IMR-90 (cell line): ENCODE measurements at regions not wholly inside any gene's neighbourhood (a gene's known extent, or its start where the extent isn't known, plus 50 kb on each side); places are given as distances from the start of the nearest gene placed in this dataset.

Experiments
- ATAC-seq: fragments of 200-7000 bp; cut with Tn5 transposase; 2 replicates; pipeline ENCODE4 v1.9.1; 2020; ENCODE audit warnings: low read depth, mild to moderate bottlenecking, moderate library complexity
- BruUV-seq: library from RNA; stranded (reverse); fragments of 400-500 nt; replicated peaks from 2 replicates; lab custom pipeline; 2021; lab: Mats Ljungman, UMichigan
- CTCF ChIA-PET: fragments of 300-600 bp; formaldehyde crosslinking; extraction: SDS; loops from one replicate; lab custom pipeline; 2021; ENCODE audit warnings: antibody characterized with exemption; lab: Yijun Ruan, JAX
- POLR2A ChIA-PET: fragments of 300-600 bp; sonication (Branson Sonifier 250); formaldehyde crosslinking; loops from one replicate; lab custom pipeline; 2022; ENCODE audit warnings: antibody characterized with exemption; ENCODE audit not compliant: unreplicated experiment; lab: Charles Lee
- DNase-seq: peaks from one replicate; pipeline ENCODE4 v3.0.0; 2013
- H2AFZ ChIP-seq: replicated peaks from 2 replicates; pipeline ENCODE3; 2013; ENCODE audit warnings: low read length, mild to moderate bottlenecking; ENCODE audit not compliant: poor library complexity
- H2AK5ac ChIP-seq: 2 replicates; pipeline ENCODE4 v1.6.1; 2013; ENCODE audit warnings: low read depth, low read length, inconsistent platforms
- H2AK9ac ChIP-seq: replicated peaks from 2 replicates; pipeline ENCODE3; 2013; ENCODE audit warnings: mild to moderate bottlenecking, low read depth, low read length, moderate library complexity; ENCODE audit not compliant: poor library complexity
- H2BK120ac ChIP-seq: 2 replicates; pipeline ENCODE4 v1.6.1; 2013; ENCODE audit warnings: low read depth, low read length, inconsistent platforms
- H2BK15ac ChIP-seq: 3 replicates; pipeline ENCODE4 v1.6.1; 2013; ENCODE audit warnings: low read depth, low read length, inconsistent platforms
- H2BK20ac ChIP-seq: 2 replicates; pipeline ENCODE4 v1.6.1; 2013; ENCODE audit warnings: low read depth, mild to moderate bottlenecking, inconsistent platforms, low read length, moderate library complexity
- H2BK5ac ChIP-seq: 2 replicates; pipeline ENCODE4 v1.6.1; 2013; ENCODE audit warnings: mild to moderate bottlenecking, low read depth, low read length, inconsistent platforms; ENCODE audit not compliant: poor library complexity, severe bottlenecking
- H3K14ac ChIP-seq: replicated peaks from 2 replicates; pipeline ENCODE4 v1.6.1; 2013; ENCODE audit warnings: low read depth, low read length, inconsistent platforms
- H3K18ac ChIP-seq: 2 replicates; pipeline ENCODE4 v1.6.1; 2013; ENCODE audit warnings: low read depth, low read length, control low read depth
- H3K23ac ChIP-seq: 2 replicates; pipeline ENCODE4 v1.6.1; 2013; ENCODE audit warnings: low read depth, low read length, inconsistent platforms
- H3K27ac ChIP-seq: 2 replicates; pipeline ENCODE4 v1.5.1; 2013; ENCODE audit warnings: mild to moderate bottlenecking, control low read depth, low read length; ENCODE audit not compliant: insufficient read depth
- H3K27me3 ChIP-seq: 2 replicates; pipeline ENCODE4 v1.6.1; 2013; ENCODE audit warnings: low read length; ENCODE audit not compliant: control insufficient read depth, insufficient read depth
- H3K36me3 ChIP-seq: 2 replicates; pipeline ENCODE4 v1.6.1; 2013; ENCODE audit warnings: low read length, mixed read lengths; ENCODE audit not compliant: control insufficient read depth, insufficient read depth
- H3K4ac ChIP-seq: 2 replicates; pipeline ENCODE4 v1.6.1; 2013; ENCODE audit warnings: low read depth, low read length, inconsistent platforms
- H3K4me1 ChIP-seq: 2 replicates; pipeline ENCODE4 v1.6.1; 2013; ENCODE audit warnings: low read length, mixed read lengths; ENCODE audit not compliant: control insufficient read depth, insufficient read depth
- H3K4me2 ChIP-seq: 2 replicates; pipeline ENCODE4 v1.6.1; 2013; ENCODE audit warnings: low read depth, mild to moderate bottlenecking, control low read depth, low read length, moderate library complexity
- H3K4me3 ChIP-seq: 2 replicates; pipeline ENCODE4 v1.5.1; 2013; ENCODE audit warnings: low read depth, mild to moderate bottlenecking, control low read depth, low read length, moderate library complexity; ENCODE audit not compliant: insufficient read depth
- H3K56ac ChIP-seq: 2 replicates; pipeline ENCODE4 v1.6.1; 2013; ENCODE audit warnings: low read length, inconsistent platforms; ENCODE audit not compliant: insufficient read depth; ENCODE audit errors: extremely low read depth
- H3K79me1 ChIP-seq, 2 experiments: 2 replicates each; pipeline ENCODE4 v1.6.1; 2013; ENCODE audit warnings: low read length in 2 of 2, inconsistent platforms in 1 of 2, low read depth in 1 of 2
- H3K9ac ChIP-seq: 2 replicates; pipeline ENCODE4 v1.6.1; 2013; ENCODE audit warnings: low read depth, low read length, control low read depth
- H3K9me1 ChIP-seq: 2 replicates; pipeline ENCODE4 v1.6.1; 2013; ENCODE audit warnings: low read length, inconsistent platforms; ENCODE audit not compliant: insufficient read depth
- H3K9me3 ChIP-seq: 2 replicates; pipeline ENCODE4 v1.6.1; 2013; ENCODE audit warnings: low read length; ENCODE audit not compliant: control insufficient read depth, insufficient read depth
- H4K20me1 ChIP-seq: 2 replicates; pipeline ENCODE4 v1.6.1; 2013; ENCODE audit warnings: low read length, inconsistent platforms; ENCODE audit not compliant: insufficient read depth
- H4K5ac ChIP-seq: 2 replicates; pipeline ENCODE4 v1.6.1; 2013; ENCODE audit warnings: mild to moderate bottlenecking, low read depth, low read length, control low read depth
- H4K8ac ChIP-seq, 2 experiments: 2 replicates each; pipeline ENCODE4 v1.6.1; 2013; ENCODE audit warnings: low read depth in 2 of 2, low read length in 2 of 2, control low read depth in 1 of 2, inconsistent platforms in 1 of 2
- H4K91ac ChIP-seq: 2 replicates; pipeline ENCODE4 v1.6.1; 2013; ENCODE audit warnings: low read depth, low read length, inconsistent platforms; ENCODE audit not compliant: insufficient read depth
- BHLHE40 ChIP-seq: fragments of 150-350 bp; IDR thresholded peaks from 2 replicates; pipeline ENCODE4 v1.6.1; 2016; ENCODE audit warnings: mild to moderate bottlenecking, low read depth, low read length
- CHD1 ChIP-seq: IDR thresholded peaks from 2 replicates; pipeline ENCODE4 v1.6.1; 2012; ENCODE audit warnings: low read depth, low read length, improper control_type of control experiment
- CTCF ChIP-seq: conservative IDR thresholded peaks from 2 replicates; pipeline ENCODE4 v1.5.1; 2012; ENCODE audit warnings: mild to moderate bottlenecking, low read depth, low read length, improper control_type of control experiment
- ELK1 ChIP-seq: fragments of 150-350 bp; IDR thresholded peaks from 2 replicates; pipeline ENCODE4 v1.6.1; 2016; ENCODE audit warnings: low read depth, mild to moderate bottlenecking, low read length, moderate library complexity, borderline replicate concordance
- FOS ChIP-seq: fragments of 150-350 bp; IDR thresholded peaks from 2 replicates; pipeline ENCODE4 v1.6.1; 2016; ENCODE audit warnings: low read depth, low read length
- MAFK ChIP-seq: IDR thresholded peaks from 2 replicates; pipeline ENCODE4 v1.6.1; 2012; ENCODE audit warnings: low read depth, low read length, improper control_type of control experiment
- MAZ ChIP-seq: IDR thresholded peaks from 2 replicates; pipeline ENCODE4 v1.6.1; 2012; ENCODE audit warnings: low read depth, mild to moderate bottlenecking, low read length, improper control_type of control experiment, moderate library complexity, borderline replicate concordance
- NFE2L2 ChIP-seq: fragments of 150-350 bp; IDR thresholded peaks from 2 replicates; pipeline ENCODE4 v1.6.1; 2016; ENCODE audit warnings: low read depth, mild to moderate bottlenecking, low read length
- POLR2A ChIP-seq: IDR thresholded peaks from 2 replicates; pipeline ENCODE4 v1.6.1; 2012; ENCODE audit warnings: mild to moderate bottlenecking, low read depth, low read length
- RCOR1 ChIP-seq: IDR thresholded peaks from 2 replicates; pipeline ENCODE4 v1.6.1; 2012; ENCODE audit warnings: mild to moderate bottlenecking, low read length, improper control_type of control experiment; ENCODE audit not compliant: insufficient replicate concordance
- RFX5 ChIP-seq: IDR thresholded peaks from 2 replicates; pipeline ENCODE4 v1.8.0; 2012; ENCODE audit warnings: low read depth, mild to moderate bottlenecking, low read length, moderate library complexity
- USF2 ChIP-seq: fragments of 150-350 bp; IDR thresholded peaks from 2 replicates; pipeline ENCODE4 v1.6.1; 2017; ENCODE audit warnings: mild to moderate bottlenecking, antibody characterized with exemption, low read length, low read depth
- WGBS, 2 experiments: methylation state at CpG; one replicate each; pipeline versions ENCODE4 v1.1.5 to v1.1.7; 2013; ENCODE audit warnings: missing lambda C conversion rate in 2 of 2; ENCODE audit not compliant: insufficient read length in 1 of 2; ENCODE audit errors: extremely low coverage in 2 of 2; 5-methylcytosine and 5-hydroxymethylcytosine counted together
- dilution Hi-C: fragments of 300-500 bp; cut with HindIII; formaldehyde crosslinking; loops from one replicate; pipeline ENCODE4 v1.14.3; 2018; ENCODE audit warnings: low sequenced_read_pairs; ENCODE audit not compliant: unreplicated experiment
- in situ Hi-C: fragments of 300-500 bp; cut with MboI; formaldehyde crosslinking; loops from 3 replicates; pipeline ENCODE4 v1.14.3; 2019; ENCODE audit warnings: low sequenced_read_pairs, inconsistent platforms, mixed read lengths
- intact Hi-C: fragments of 100-400 bp; cut with micrococcal nuclease; formaldehyde crosslinking; loops from 2 replicates; pipeline ENCODE4 v1.10.0; 2022

- no peaks in the 10 kb centered on the region for H3K36me3 ChIP-seq
- TF ChIP-seq NFE2L2 (no peak), CHD1 (no peak), FOS (no peak), RFX5 (no peak), MAZ (no peak), RCOR1 (no peak), POLR2A (no peak), ELK1 (no peak), MAFK (no peak), BHLHE40 (no peak), CTCF (no peak), USF2 (no peak)
- no TSS peak for BruUV-seq
- H3K4ac ChIP-seq, result no peak overlapping the region
- H3K9ac ChIP-seq, result no peak overlapping the region
- no peaks in the 10 kb centered on the region for H3K9me3 ChIP-seq
- CTCF ChIA-PET, result no interaction called here
- H4K91ac ChIP-seq, result no peak overlapping the region
- no peak overlapping the region for H3K4me3 ChIP-seq
- H3K27ac ChIP-seq, result no peak overlapping the region
- DNase-seq (no peak), ATAC-seq (no peak)
- H4K8ac ChIP-seq, result no peak overlapping the region
- in situ Hi-C loops, result loop anchor here (10.0 kb wide), 1 partner anchor 349 kb away; no protein-coding TSS in a partner anchor
- no peak overlapping the region for H3K56ac ChIP-seq
- dilution Hi-C loops, result no loop called here
- intact Hi-C loops, result loop anchor here (10.0 kb wide), 1 partner anchor 291 kb away; no protein-coding TSS in a partner anchor
- H2AK9ac ChIP-seq, result no peak overlapping the region
- no peak overlapping the region for H4K5ac ChIP-seq
- H3K27me3 ChIP-seq, result peaks cover 14% of the 10 kb centered on the region
- H4K20me1 ChIP-seq, result no peaks in the 10 kb centered on the region
- H2BK120ac ChIP-seq, result no peak overlapping the region
- no peaks in the 10 kb centered on the region for H3K79me1 ChIP-seq
- H2BK5ac ChIP-seq, result no peak overlapping the region
- POLR2A ChIA-PET, result no interaction called here
- 51% methylated on average over 2 of the region's 4 CpGs; no CpG with 5 or more reads in 1 of the 2 experiments for WGBS, 2 experiments
- H2BK20ac ChIP-seq, result no peak overlapping the region
- H3K18ac ChIP-seq, result no peak overlapping the region
- H3K14ac ChIP-seq, result no peak overlapping the region
- no peak overlapping the region for H3K23ac ChIP-seq
- H2BK15ac ChIP-seq, result no peak overlapping the region
- no peak overlapping the region for H2AK5ac ChIP-seq
- no peak overlapping the region for H2AFZ ChIP-seq
- no peak overlapping the region for H3K4me2 ChIP-seq
- H3K4me1 ChIP-seq, result no peaks in the 10 kb centered on the region
- H3K9me1 ChIP-seq, result no peaks in the 10 kb centered on the region
Observed at GRCh38 chr2:173754165-173754564, 211.0 kb downstream of the SP3 start.
